ENCODE measurements at regions not wholly inside any gene's neighbourhood (a gene's known extent, or its start where the extent isn't known, plus 50 kb on each side); places are given as distances from the start of the nearest gene placed in this dataset.

DNA sequence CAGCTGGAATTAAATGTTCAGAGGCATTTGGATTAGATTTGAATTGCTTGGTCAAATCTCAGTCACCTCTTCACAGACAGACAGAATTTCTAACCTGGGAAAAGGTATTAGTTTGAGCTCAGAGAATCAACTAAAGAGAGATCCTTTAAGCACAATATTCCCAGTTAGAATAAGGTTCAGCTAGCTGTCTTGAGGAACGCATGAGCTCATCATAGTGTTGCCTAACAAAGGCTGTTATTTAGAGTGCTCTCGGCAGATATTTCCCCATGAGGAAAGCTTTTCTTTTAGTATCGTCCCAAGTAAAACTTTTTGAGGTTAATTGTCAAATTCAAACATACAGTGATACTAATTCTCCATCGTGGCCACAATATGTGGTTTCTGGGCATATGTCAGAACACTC, 269.9 kb downstream of the HLX start:
- TF ChIP-seq, protein P1, sequence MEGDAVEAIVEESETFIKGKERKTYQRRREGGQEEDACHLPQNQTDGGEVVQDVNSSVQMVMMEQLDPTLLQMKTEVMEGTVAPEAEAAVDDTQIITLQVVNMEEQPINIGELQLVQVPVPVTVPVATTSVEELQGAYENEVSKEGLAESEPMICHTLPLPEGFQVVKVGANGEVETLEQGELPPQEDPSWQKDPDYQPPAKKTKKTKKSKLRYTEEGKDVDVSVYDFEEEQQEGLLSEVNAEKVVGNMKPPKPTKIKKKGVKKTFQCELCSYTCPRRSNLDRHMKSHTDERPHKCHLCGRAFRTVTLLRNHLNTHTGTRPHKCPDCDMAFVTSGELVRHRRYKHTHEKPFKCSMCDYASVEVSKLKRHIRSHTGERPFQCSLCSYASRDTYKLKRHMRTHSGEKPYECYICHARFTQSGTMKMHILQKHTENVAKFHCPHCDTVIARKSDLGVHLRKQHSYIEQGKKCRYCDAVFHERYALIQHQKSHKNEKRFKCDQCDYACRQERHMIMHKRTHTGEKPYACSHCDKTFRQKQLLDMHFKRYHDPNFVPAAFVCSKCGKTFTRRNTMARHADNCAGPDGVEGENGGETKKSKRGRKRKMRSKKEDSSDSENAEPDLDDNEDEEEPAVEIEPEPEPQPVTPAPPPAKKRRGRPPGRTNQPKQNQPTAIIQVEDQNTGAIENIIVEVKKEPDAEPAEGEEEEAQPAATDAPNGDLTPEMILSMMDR (IDR thresholded peaks at IDR 0.05): no peak
- TF ChIP-seq ZFX (IDR thresholded peaks at IDR 0.05; ENCODE audit: borderline replicate concordance): no peak
